Heart right ventricle (tissue), 16 donors: ENCODE measurements at regions not wholly inside any gene's neighbourhood (a gene's known extent, or its start where the extent isn't known, plus 50 kb on each side); places are given as distances from the start of the nearest gene placed in this dataset.
"Not testable (repeated sequence)": the region's sequence is repeated elsewhere in the genome, so short reads cannot be mapped to it uniquely, and the experiment has no call there.

Experiments used
- ATAC-seq, 8 donors: fragments of 200-7000 bp; cut with Tn5 transposase; one replicate each; pipeline ENCODE4 v1.9.1; 2020; ENCODE audit warnings: mild to moderate bottlenecking in 8 of 8, moderate library complexity in 8 of 8, moderate number of reproducible peaks in 1 of 8
- DNase-seq, 2 donors: peaks; one replicate each; pipeline ENCODE4 v3.0.0-alpha.2; 2020
- H3K27ac ChIP-seq, 10 donors: fragments of 200-600 bp; sonication (generic) in 2 of 10; one replicate each; pipeline versions ENCODE4 v1.5.0 to v1.8.0; 2020 to 2022; ENCODE audit warnings: mild to moderate bottlenecking in 3 of 10
- H3K27me3 ChIP-seq, 7 donors: fragments of 200-600 bp; one replicate each; pipeline ENCODE4 v1.8.0; 2021 to 2022; ENCODE audit warnings: mild to moderate bottlenecking in 2 of 7
- H3K36me3 ChIP-seq, 9 donors: fragments of 200-600 bp; sonication (generic) in 1 of 9; one replicate each; pipeline versions ENCODE4 v1.5.0 to v1.8.0; 2020 to 2022; ENCODE audit warnings: mild to moderate bottlenecking in 2 of 9
- H3K4me1 ChIP-seq, 9 donors: fragments of 200-600 bp; sonication (generic) in 1 of 9; one replicate each; pipeline versions ENCODE4 v1.5.0 to v1.8.0; 2020 to 2022; ENCODE audit warnings: mild to moderate bottlenecking in 4 of 9
- H3K4me3 ChIP-seq, 10 donors: fragments of 200-600 bp; sonication (generic) in 2 of 10; one replicate each; pipeline versions ENCODE4 v1.5.0 to v1.8.0; 2020 to 2022; ENCODE audit warnings: mild to moderate bottlenecking in 7 of 10, moderate library complexity in 2 of 10
- H3K9me3 ChIP-seq, 11 donors: fragments of 200-600 bp in 10 of 11; sonication (generic) in 2 of 11; one replicate each; pipeline versions ENCODE4 v1.5.0 to v1.8.0; 2013 to 2022; ENCODE audit warnings: mild to moderate bottlenecking in 2 of 11, control low read depth in 1 of 11, moderate library complexity in 1 of 11
- CTCF ChIP-seq, 9 donors: fragments of 200-600 bp; sonication (generic) in 2 of 9; IDR thresholded peaks; one replicate each; pipeline versions ENCODE4 v1.5.0 to v1.8.0; 2021 to 2022; ENCODE audit warnings: antibody characterized with exemption in 9 of 9, mild to moderate bottlenecking in 5 of 9, moderate library complexity in 1 of 9
- WGBS, 2 donors: extraction: QIAGEN DNeasy Blood & Tissue Kit; methylation state at CpG; one replicate each; pipeline ENCODE4 v1.1.7; 2013; ENCODE audit warnings: inconsistent platforms in 1 of 2; 5-methylcytosine and 5-hydroxymethylcytosine counted together
- intact Hi-C, 10 donors: fragments of 100-400 bp; cut with DNase I; formaldehyde crosslinking; loops; one replicate each; pipeline versions ENCODE4 v1.11.1 to v1.14.2; 2022
- donor health status: Arrhythmogenic right ventricular cardiomyopathy.
- donor health status: ischemic (EF 13 %, LVEDD 7.1; RV severe dilation, severe dysfunction).
- donor health status: healthy with polysubstance abuse.
- donor health status: DM: no; HTN: yes; CAD: no.
- donor health status: DM: no; HTN: no; CAD: no.
- donor health status: ischemic (EF 25% LVEDD 6.9; RV normal size, moderate dysfunction).
- donor health status: ischemic (EF 25% LVEDD 5.7; RV mildly dilated, moderate dysfunction).
- donor health status: healthy.
- donor health status: DM: yes; HTN: yes; CAD: no.
- donor health status: Ischemic cardiomyopathy.
- donor health status: ischemic (EF 35%, LVEDD 5.7; RV mildly dilated, moderate dysfunction).
- donor health status: nonischemic (EF 11% LVEDD 7.7; RV severe dilation, severe dysfunction).
- donor health status: DM: yes; HTN: yes; CAD: no.
- donor health status: PGD.
- donor health status: ischemic (EF 29% LVEDD 5.4; RV normal size, mild dysfunction).
- donor health status: nonischemic (EF 23%, LVEDD 6.1; RV moderate dilation, normal function).

GRCh38 chr10:64576497-64576896, 1055.3 kb downstream of the REEP3 start:
- ATAC-seq (peak in 1 of 8 donors; percentile 18), DNase-seq (no peak)
- Histone ChIP-seq H3K4me3 (no peak overlapping the region), H3K9me3 (peaks cover 0 to 18% (median 0%) of the 10 kb centered on the region in 11 donors), H3K4me1 (peaks cover 0 to 5% (median 0%) of the 10 kb centered on the region in 9 donors), H3K27ac (no peak overlapping the region), H3K27me3 (no peaks in the 10 kb centered on the region), H3K36me3 (no peaks in the 10 kb centered on the region)
- 87 to 94% methylated on average over 10 of the region's 10 CpGs for WGBS, 2 donors
- no peak for TF ChIP-seq CTCF (IDR thresholded peaks at IDR 0.05)
- intact Hi-C loops: no loop called here

GRCh38 chr10:64578757-64579156, 1057.6 kb downstream of the REEP3 start:
- peaks cover 0 to 38% (median 0%) of the 10 kb centered on the region in 11 donors for H3K9me3 ChIP-seq
- H3K4me3 ChIP-seq, ATAC-seq, intact Hi-C loops, DNase-seq, H3K4me1 ChIP-seq, H3K27ac ChIP-seq, H3K27me3 ChIP-seq, H3K36me3 ChIP-seq: not testable (repeated sequence)
- 91% methylated on average over 6 of the region's 6 CpGs for WGBS, 2 donors

GRCh38 chr10:64586934-64587503, 1065.8 kb downstream of the REEP3 start:
- no peak for TF ChIP-seq CTCF (IDR thresholded peaks at IDR 0.05)
- Histone ChIP-seq H3K27me3 (no peaks in the 10 kb centered on the region), H3K36me3 (no peaks in the 10 kb centered on the region), H3K27ac (no peak overlapping the region), H3K4me3 (no peak overlapping the region), H3K9me3 (peaks cover 0 to 18% (median 0%) of the 10 kb centered on the region in 11 donors), H3K4me1 (no peaks in the 10 kb centered on the region)
- 58 to 62% methylated on average over 2 of the region's 2 CpGs for WGBS, 2 donors
- no peak for ATAC-seq
- intact Hi-C loops: no loop called here
- DNase-seq: no peak

GRCh38 chr10:64594072-64594471, 1072.9 kb downstream of the REEP3 start:
- DNase-seq (no peak), ATAC-seq (no peak)
- intact Hi-C loops: no loop called here
- Histone ChIP-seq H3K27me3 (no peaks in the 10 kb centered on the region), H3K27ac (no peak overlapping the region), H3K9me3 (no peaks in the 10 kb centered on the region), H3K4me3 (no peak overlapping the region), H3K4me1 (no peaks in the 10 kb centered on the region), H3K36me3 (no peaks in the 10 kb centered on the region)
- no peak for TF ChIP-seq CTCF (IDR thresholded peaks at IDR 0.05)
- WGBS, 2 donors: 71 to 86% methylated on average over 3 of the region's 3 CpGs

GRCh38 chr10:64598600-64598999, 1077.4 kb downstream of the REEP3 start:
- no peaks in the 10 kb centered on the region for H3K27me3 ChIP-seq
- no peak for TF ChIP-seq CTCF (IDR thresholded peaks at IDR 0.05)
- WGBS, 2 donors: 87 to 92% methylated on average over 1 of the region's 1 CpG
- ATAC-seq: no peak
- no peaks in the 10 kb centered on the region for H3K9me3 ChIP-seq
- H3K36me3 ChIP-seq: no peaks in the 10 kb centered on the region
- H3K4me1 ChIP-seq: no peaks in the 10 kb centered on the region
- intact Hi-C loops: no loop called here
- no peak overlapping the region for H3K4me3 ChIP-seq
- no peak for DNase-seq
- no peak overlapping the region for H3K27ac ChIP-seq
